ENCODE measurements at regions not wholly inside any gene's neighbourhood (a gene's known extent, or its start where the extent isn't known, plus 50 kb on each side); places are given as distances from the start of the nearest gene placed in this dataset.

DNA sequence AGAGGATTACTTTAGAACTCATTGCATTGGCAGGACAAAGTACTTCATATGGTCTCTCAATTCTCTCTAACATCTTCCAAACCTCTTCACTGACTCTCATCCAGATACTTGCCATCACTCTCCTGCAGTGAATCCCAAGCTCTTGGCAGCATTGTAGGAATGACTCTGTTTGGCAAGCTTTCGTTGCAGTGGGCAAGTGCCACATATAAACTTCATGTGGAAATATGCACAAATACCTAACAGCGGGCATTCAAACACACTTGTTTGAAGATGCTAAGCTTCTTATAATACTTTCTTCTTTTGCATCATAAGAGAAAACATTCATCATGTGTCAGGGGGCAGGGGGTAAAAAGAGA, 86.2 kb upstream of the F13A1 start:
- TF ChIP-seq, protein P1, sequence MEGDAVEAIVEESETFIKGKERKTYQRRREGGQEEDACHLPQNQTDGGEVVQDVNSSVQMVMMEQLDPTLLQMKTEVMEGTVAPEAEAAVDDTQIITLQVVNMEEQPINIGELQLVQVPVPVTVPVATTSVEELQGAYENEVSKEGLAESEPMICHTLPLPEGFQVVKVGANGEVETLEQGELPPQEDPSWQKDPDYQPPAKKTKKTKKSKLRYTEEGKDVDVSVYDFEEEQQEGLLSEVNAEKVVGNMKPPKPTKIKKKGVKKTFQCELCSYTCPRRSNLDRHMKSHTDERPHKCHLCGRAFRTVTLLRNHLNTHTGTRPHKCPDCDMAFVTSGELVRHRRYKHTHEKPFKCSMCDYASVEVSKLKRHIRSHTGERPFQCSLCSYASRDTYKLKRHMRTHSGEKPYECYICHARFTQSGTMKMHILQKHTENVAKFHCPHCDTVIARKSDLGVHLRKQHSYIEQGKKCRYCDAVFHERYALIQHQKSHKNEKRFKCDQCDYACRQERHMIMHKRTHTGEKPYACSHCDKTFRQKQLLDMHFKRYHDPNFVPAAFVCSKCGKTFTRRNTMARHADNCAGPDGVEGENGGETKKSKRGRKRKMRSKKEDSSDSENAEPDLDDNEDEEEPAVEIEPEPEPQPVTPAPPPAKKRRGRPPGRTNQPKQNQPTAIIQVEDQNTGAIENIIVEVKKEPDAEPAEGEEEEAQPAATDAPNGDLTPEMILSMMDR (IDR thresholded peaks at IDR 0.05 in 8 of 11, conservative IDR thresholded peaks at IDR 0.05 in 3 of 11): no peak
- TF ChIP-seq POLR2AphosphoS5 (IDR thresholded peaks at IDR 0.05): no peak
- TF ChIP-seq POLR2A (IDR thresholded peaks at IDR 0.05): no peak
